Mesenchymal stem cell (in vitro differentiated cells and primary cell): ENCODE measurements at regions not wholly inside any gene's neighbourhood (a gene's known extent, or its start where the extent isn't known, plus 50 kb on each side); places are given as distances from the start of the nearest gene placed in this dataset.

ENCODE experiments used
- DNase-seq: peaks from one replicate; pipeline ENCODE4 v3.0.0-alpha.2; 2013
- H2AFZ ChIP-seq: one replicate; pipeline ENCODE4 v1.6.1; 2013; ENCODE audit warnings: low read depth, mild to moderate bottlenecking, control low read depth, inconsistent platforms, low read length, moderate library complexity
- H2AK5ac ChIP-seq: 2 replicates; pipeline ENCODE4 v1.6.1; 2013; ENCODE audit warnings: low read length, moderate library complexity, mild to moderate bottlenecking, inconsistent platforms; ENCODE audit not compliant: severe bottlenecking
- H2BK120ac ChIP-seq: one replicate; pipeline ENCODE4 v1.6.1; 2013; ENCODE audit warnings: low read depth, mild to moderate bottlenecking, inconsistent platforms, low read length, moderate library complexity
- H2BK12ac ChIP-seq, 2 experiments: one replicate each; pipeline ENCODE4 v1.6.1; 2013; ENCODE audit warnings: inconsistent platforms in 2 of 2, low read length in 2 of 2, mild to moderate bottlenecking in 2 of 2, moderate library complexity in 2 of 2, control low read depth in 1 of 2
- H2BK15ac ChIP-seq: one replicate; pipeline ENCODE4 v1.6.1; 2013; ENCODE audit warnings: mild to moderate bottlenecking, low read depth, inconsistent platforms; ENCODE audit not compliant: poor library complexity, severe bottlenecking
- H2BK5ac ChIP-seq: 2 replicates; pipeline ENCODE4 v1.6.1; 2013; ENCODE audit warnings: low read depth, mild to moderate bottlenecking, low read length, control low read depth, inconsistent platforms; ENCODE audit not compliant: poor library complexity, severe bottlenecking
- H3K14ac ChIP-seq, 2 experiments: one replicate each; pipeline ENCODE4 v1.6.1; 2013; ENCODE audit warnings: inconsistent platforms in 2 of 2, low read length in 2 of 2, control low read depth in 1 of 2, mild to moderate bottlenecking in 1 of 2, moderate library complexity in 1 of 2
- H3K18ac ChIP-seq, 2 experiments: one replicate each; pipeline ENCODE4 v1.6.1; 2013; ENCODE audit warnings: inconsistent platforms in 2 of 2, low read length in 2 of 2, control low read depth in 1 of 2, low read depth in 1 of 2, mild to moderate bottlenecking in 1 of 2
- H3K23ac ChIP-seq, 2 experiments: one replicate each; pipeline ENCODE4 v1.6.1; 2013; ENCODE audit warnings: inconsistent platforms in 2 of 2, low read length in 2 of 2, mild to moderate bottlenecking in 2 of 2, moderate library complexity in 2 of 2, control low read depth in 1 of 2
- H3K27ac ChIP-seq: 2 replicates; pipeline ENCODE4 v1.5.1; 2013; ENCODE audit warnings: mild to moderate bottlenecking, moderate library complexity, low read length, control low read depth, inconsistent platforms; ENCODE audit not compliant: poor library complexity, severe bottlenecking
- H3K27me3 ChIP-seq, 2 experiments: 2 replicates each; pipeline versions ENCODE4 v1.6.1 to v1.7.0; 2013; ENCODE audit warnings: low read length in 2 of 2, mild to moderate bottlenecking in 2 of 2, moderate library complexity in 2 of 2, control low read depth in 1 of 2, inconsistent platforms in 1 of 2; ENCODE audit not compliant: control insufficient read depth in 1 of 2, insufficient read depth in 1 of 2
- H3K36me3 ChIP-seq, 2 experiments: 2 replicates each; pipeline versions ENCODE4 v1.6.1 to v1.7.0; 2013; ENCODE audit warnings: low read length in 2 of 2, control low read depth in 1 of 2, inconsistent platforms in 1 of 2, low read depth in 1 of 2, mild to moderate bottlenecking in 1 of 2; ENCODE audit not compliant: insufficient read depth in 2 of 2, control insufficient read depth in 1 of 2
- H3K4ac ChIP-seq, 2 experiments: one replicate each; pipeline ENCODE4 v1.6.1; 2013; ENCODE audit warnings: inconsistent platforms in 2 of 2, low read length in 2 of 2, mild to moderate bottlenecking in 2 of 2, moderate library complexity in 2 of 2, control low read depth in 1 of 2, low read depth in 1 of 2
- H3K4me1 ChIP-seq: 2 replicates; pipeline ENCODE4 v1.6.1; 2013; ENCODE audit warnings: low read depth, low read length, control low read depth; ENCODE audit not compliant: control insufficient read depth, insufficient read depth
- H3K4me2 ChIP-seq: 2 replicates; pipeline ENCODE4 v1.6.1; 2013; ENCODE audit warnings: low read length, mild to moderate bottlenecking, inconsistent platforms; ENCODE audit not compliant: poor library complexity, severe bottlenecking
- H3K4me3 ChIP-seq, 2 experiments: 2 replicates each; pipeline versions ENCODE4 v1.5.1 to v1.7.0; 2013; ENCODE audit warnings: low read length in 2 of 2, mild to moderate bottlenecking in 2 of 2, control low read depth in 1 of 2, low read depth in 1 of 2; ENCODE audit not compliant: insufficient read depth in 1 of 2
- H3K79me1 ChIP-seq: replicated peaks from 2 replicates; pipeline ENCODE4 v1.6.1; 2013; ENCODE audit warnings: mild to moderate bottlenecking, control low read depth, low read length, inconsistent platforms; ENCODE audit not compliant: poor library complexity, severe bottlenecking
- H3K9ac ChIP-seq: 2 replicates; pipeline ENCODE4 v1.7.0; 2013; ENCODE audit warnings: mild to moderate bottlenecking, low read length, moderate library complexity
- H3K9me3 ChIP-seq: 2 replicates; pipeline ENCODE4 v1.7.0; 2013; ENCODE audit warnings: mild to moderate bottlenecking, low read length; ENCODE audit not compliant: control insufficient read depth
- H4K8ac ChIP-seq: one replicate; pipeline ENCODE4 v1.6.1; 2013; ENCODE audit warnings: inconsistent platforms, mild to moderate bottlenecking, low read length, moderate library complexity
- H4K91ac ChIP-seq: one replicate; pipeline ENCODE4 v1.6.1; 2013; ENCODE audit warnings: mild to moderate bottlenecking, low read length, inconsistent platforms
- WGBS: methylation state at CpG from one replicate; pipeline ENCODE4 v1.1.7; 2013; ENCODE audit warnings: mixed read lengths; 5-methylcytosine and 5-hydroxymethylcytosine counted together

DNA sequence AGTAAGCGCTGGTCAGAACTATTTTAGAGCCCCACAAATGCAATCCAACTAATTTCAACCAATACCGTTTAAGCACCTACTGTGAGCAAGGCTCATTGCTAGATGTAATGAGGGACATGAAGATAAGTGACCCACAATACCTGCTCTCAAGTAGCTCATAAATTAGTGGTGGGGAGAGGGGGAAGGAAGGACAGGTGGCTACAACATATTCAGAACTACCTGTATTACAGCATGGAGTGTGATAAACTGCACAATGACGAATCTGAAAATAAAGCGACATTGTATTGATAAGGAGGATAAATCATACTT, 311.6 kb upstream of the DIAPH2 start:
- H3K36me3 ChIP-seq = no peaks in the 10 kb centered on the region
- no peak overlapping the region for H2BK12ac ChIP-seq
- no peak overlapping the region for H2AK5ac ChIP-seq
- H3K27ac ChIP-seq = no peak overlapping the region
- H3K27me3 ChIP-seq = no peaks in the 10 kb centered on the region
- no peak overlapping the region for H3K4me2 ChIP-seq
- DNase-seq = no peak
- no peak overlapping the region for H3K23ac ChIP-seq
- no peak overlapping the region for H2BK15ac ChIP-seq
- no peak overlapping the region for H3K14ac ChIP-seq
- H2BK120ac ChIP-seq = no peak overlapping the region
- H3K18ac ChIP-seq = no peak overlapping the region
- H3K4me3 ChIP-seq = no peak overlapping the region
- H3K4ac ChIP-seq = no peak overlapping the region
- no peaks in the 10 kb centered on the region for H3K79me1 ChIP-seq
- H4K8ac ChIP-seq = no peak overlapping the region
- H3K4me1 ChIP-seq = no peaks in the 10 kb centered on the region
- no peak overlapping the region for H2BK5ac ChIP-seq
- no CpG with 5 or more reads among the region's 4 CpGs for WGBS
- no peak overlapping the region for H4K91ac ChIP-seq
- no peaks in the 10 kb centered on the region for H3K9me3 ChIP-seq
- no peak overlapping the region for H3K9ac ChIP-seq
- H2AFZ ChIP-seq = no peak overlapping the region

DNA sequence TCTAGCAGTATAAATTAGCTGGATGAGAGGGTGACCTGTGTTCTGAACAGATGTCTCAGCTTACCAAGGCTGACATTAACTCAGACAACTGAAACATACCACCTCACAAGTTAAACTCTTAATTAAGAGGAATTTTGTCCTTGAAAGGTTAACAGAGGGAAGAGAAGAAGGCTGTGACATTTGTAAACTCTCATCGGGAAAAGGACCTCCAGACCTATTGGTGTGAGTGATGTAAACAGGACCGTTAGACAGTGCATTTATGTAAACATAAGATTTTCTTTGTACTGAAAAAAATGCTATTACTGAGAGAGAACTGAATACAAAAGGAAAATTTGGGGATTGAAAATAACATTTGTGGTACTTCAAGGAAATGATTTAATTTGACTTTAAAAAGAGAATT, 308.4 kb upstream of the DIAPH2 start:
- Histone ChIP-seq H3K79me1 (no peaks in the 10 kb centered on the region), H3K4me1 (no peaks in the 10 kb centered on the region), H2BK12ac (no peak overlapping the region), H3K27me3 (no peaks in the 10 kb centered on the region), H2BK120ac (no peak overlapping the region), H3K9me3 (no peaks in the 10 kb centered on the region), H3K27ac (no peak overlapping the region), H3K4me2 (no peak overlapping the region), H4K91ac (no peak overlapping the region), H3K14ac (no peak overlapping the region), H3K23ac (no peak overlapping the region), H2BK15ac (no peak overlapping the region), H4K8ac (no peak overlapping the region), H2BK5ac (no peak overlapping the region), H2AK5ac (no peak overlapping the region), H3K36me3 (no peaks in the 10 kb centered on the region), H3K18ac (no peak overlapping the region), H3K9ac (no peak overlapping the region), H3K4me3 (no peak overlapping the region), H3K4ac (no peak overlapping the region), H2AFZ (no peak overlapping the region)
- DNase-seq = peak; percentile 8
- WGBS = 0% methylated on average over 2 of the region's 2 CpGs

DNA sequence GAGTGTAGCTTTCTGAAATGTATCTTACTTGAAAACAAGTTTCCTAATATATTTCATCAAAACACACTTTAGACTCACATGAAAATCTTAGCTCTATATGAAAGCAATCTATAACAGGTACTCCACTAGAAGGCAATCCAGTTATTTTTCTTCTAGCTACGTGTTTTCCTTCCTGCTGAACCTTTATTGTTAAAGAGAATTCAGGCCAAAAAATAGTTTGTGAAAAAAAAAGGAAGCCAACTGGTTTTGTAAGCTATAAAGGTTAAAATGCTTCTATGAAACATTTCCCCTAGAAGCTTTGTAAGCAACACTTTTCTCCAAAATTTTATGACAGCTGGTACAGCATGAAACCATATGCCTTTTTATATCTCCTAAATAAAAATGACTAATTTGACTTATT, 304.7 kb upstream of the DIAPH2 start:
- H3K36me3 ChIP-seq = no peaks in the 10 kb centered on the region
- no peak overlapping the region for H3K4me3 ChIP-seq
- H3K23ac ChIP-seq = no peak overlapping the region
- no peak overlapping the region for H2BK12ac ChIP-seq
- H3K18ac ChIP-seq = no peak overlapping the region
- no peak overlapping the region for H3K4ac ChIP-seq
- H4K91ac ChIP-seq = no peak overlapping the region
- no peak for DNase-seq
- no CpG with 5 or more reads among the region's 1 CpG for WGBS
- no peak overlapping the region for H3K14ac ChIP-seq
- H2BK15ac ChIP-seq = no peak overlapping the region
- no peaks in the 10 kb centered on the region for H3K79me1 ChIP-seq
- no peak overlapping the region for H2BK120ac ChIP-seq
- no peak overlapping the region for H2AFZ ChIP-seq
- H2AK5ac ChIP-seq = no peak overlapping the region
- H3K27ac ChIP-seq = no peak overlapping the region
- H3K4me2 ChIP-seq = no peak overlapping the region
- H3K9ac ChIP-seq = no peak overlapping the region
- H3K9me3 ChIP-seq = no peaks in the 10 kb centered on the region
- no peak overlapping the region for H4K8ac ChIP-seq
- H3K4me1 ChIP-seq = no peaks in the 10 kb centered on the region
- no peaks in the 10 kb centered on the region for H3K27me3 ChIP-seq
- H2BK5ac ChIP-seq = no peak overlapping the region

DNA sequence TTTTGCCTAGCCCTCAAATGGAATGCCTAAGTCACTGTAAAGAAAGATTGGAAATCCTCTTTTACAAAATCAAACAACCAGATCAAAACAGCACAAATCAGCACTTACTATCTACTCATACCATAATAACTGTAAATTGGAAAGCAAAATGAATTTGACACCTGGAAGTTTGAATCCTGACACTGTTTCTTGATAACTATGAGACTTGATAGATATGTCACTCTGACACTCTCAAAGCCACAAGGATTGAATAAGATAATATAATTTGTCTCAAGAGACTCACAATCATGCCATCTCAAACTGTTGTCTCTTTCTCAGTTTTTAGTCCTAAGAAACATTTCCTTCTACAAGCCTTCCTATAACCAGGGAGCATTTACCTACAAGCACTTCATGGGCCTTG, 302.6 kb upstream of the DIAPH2 start:
- H2AK5ac ChIP-seq = no peak overlapping the region
- no peak overlapping the region for H3K14ac ChIP-seq
- no peak overlapping the region for H3K4me2 ChIP-seq
- H3K36me3 ChIP-seq = no peaks in the 10 kb centered on the region
- H3K23ac ChIP-seq = no peak overlapping the region
- H3K4ac ChIP-seq = no peak overlapping the region
- no peak overlapping the region for H3K18ac ChIP-seq
- H3K9me3 ChIP-seq = no peaks in the 10 kb centered on the region
- no peak overlapping the region for H4K8ac ChIP-seq
- H3K4me3 ChIP-seq = no peak overlapping the region
- H4K91ac ChIP-seq = no peak overlapping the region
- H2BK12ac ChIP-seq = no peak overlapping the region
- no peaks in the 10 kb centered on the region for H3K79me1 ChIP-seq
- no peak for DNase-seq
- H3K27ac ChIP-seq = no peak overlapping the region
- no peak overlapping the region for H2AFZ ChIP-seq
- H2BK120ac ChIP-seq = no peak overlapping the region
- H2BK15ac ChIP-seq = no peak overlapping the region
- no peaks in the 10 kb centered on the region for H3K27me3 ChIP-seq
- no peak overlapping the region for H3K9ac ChIP-seq
- no peak overlapping the region for H2BK5ac ChIP-seq
- no peaks in the 10 kb centered on the region for H3K4me1 ChIP-seq
